ENCODE measurements at regions not wholly inside any gene's neighbourhood (a gene's known extent, or its start where the extent isn't known, plus 50 kb on each side); places are given as distances from the start of the nearest gene placed in this dataset.

DNA sequence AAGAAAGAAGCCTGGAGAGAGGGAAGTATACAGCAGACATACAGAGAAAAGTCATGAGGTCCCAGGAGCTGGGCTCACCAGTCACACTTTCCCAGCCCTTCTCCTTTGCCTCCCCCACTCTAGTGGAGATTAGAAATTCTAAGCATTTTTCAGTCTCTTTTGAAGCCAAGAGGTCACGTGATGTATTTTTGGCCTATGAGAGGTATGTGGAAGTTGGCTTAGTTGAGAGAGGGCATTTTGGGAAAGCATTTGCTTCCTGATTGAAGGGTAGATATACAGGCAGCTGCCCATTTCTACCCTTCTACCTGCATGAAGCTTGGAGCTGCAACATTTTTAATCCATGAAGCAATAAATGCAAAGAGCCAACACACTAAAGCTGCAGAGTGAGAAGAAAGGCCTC, 106.0 kb upstream of the TNFAIP3 start:
- DNase-seq, result no peak
- no peaks in the 10 kb centered on the region for H3K27me3 ChIP-seq (ENCODE audit: control insufficient read depth, insufficient read depth, low read length)
- Mint-ChIP-seq H3K27me3 (no peaks in the 10 kb centered on the region), H3K9me3 (peaks cover 0 to 2% (median 0%) of the 10 kb centered on the region in 7 donors), H3K4me1 (peaks cover 6 to 13% (median 9%) of the 10 kb centered on the region in 4 donors), H3K27ac (peak overlapping the region in 2 of 3 donors; percentile 26 to 78), H3K4me3 (no peak overlapping the region), H3K36me3 (no peaks in the 10 kb centered on the region)
- no peaks in the 10 kb centered on the region for H3K36me3 ChIP-seq (ENCODE audit: control insufficient read depth, insufficient read depth, low read length)
- H3K4me3 ChIP-seq (ENCODE audit: low read depth, low read length), result no peak overlapping the region
- H3K27ac ChIP-seq (ENCODE audit: insufficient read depth, low read length, poor library complexity, severe bottlenecking), result no peak overlapping the region
- H3K4me1 ChIP-seq (ENCODE audit: control insufficient read depth, insufficient read depth, low read length, poor library complexity, severe bottlenecking), result no peaks in the 10 kb centered on the region
- ATAC-seq (ENCODE audit: low read depth in 2 of 2), result no peak
- H3K9me3 ChIP-seq (ENCODE audit: control insufficient read depth in 2 of 2, low read length in 2 of 2), result no peaks in the 10 kb centered on the region

DNA sequence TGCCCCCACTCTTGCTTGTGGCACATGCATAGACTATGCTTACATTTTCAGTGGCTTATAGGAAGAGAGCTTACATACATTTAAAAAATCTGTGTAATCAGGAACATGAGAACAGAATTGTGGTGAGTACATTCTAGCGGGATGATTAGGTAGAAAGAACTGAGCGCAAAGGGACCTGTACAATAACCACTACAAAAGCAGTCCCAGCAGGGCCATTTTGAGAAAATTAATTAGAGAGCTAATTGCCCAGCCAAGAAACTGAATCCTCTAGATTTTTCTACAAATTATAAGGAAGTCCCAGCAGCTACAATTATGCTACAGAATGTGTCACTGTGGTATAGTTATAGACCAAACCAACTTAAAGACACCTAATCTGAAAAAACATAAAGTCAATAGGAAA, 105.6 kb upstream of the TNFAIP3 start:
- Mint-ChIP-seq H3K27ac (peak overlapping the region in 1 of 3 donors; percentile 78), H3K27me3 (no peaks in the 10 kb centered on the region), H3K4me1 (peaks cover 6 to 13% (median 9%) of the 10 kb centered on the region in 4 donors), H3K4me3 (no peak overlapping the region), H3K36me3 (no peaks in the 10 kb centered on the region), H3K9me3 (peaks cover 0 to 2% (median 0%) of the 10 kb centered on the region in 7 donors)
- no peaks in the 10 kb centered on the region for H3K27me3 ChIP-seq (ENCODE audit: control insufficient read depth, insufficient read depth, low read length)
- no peak overlapping the region for H3K27ac ChIP-seq (ENCODE audit: insufficient read depth, low read length, poor library complexity, severe bottlenecking)
- H3K36me3 ChIP-seq (ENCODE audit: control insufficient read depth, insufficient read depth, low read length), result no peaks in the 10 kb centered on the region
- H3K9me3 ChIP-seq (ENCODE audit: control insufficient read depth in 2 of 2, low read length in 2 of 2), result no peaks in the 10 kb centered on the region
- H3K4me1 ChIP-seq (ENCODE audit: control insufficient read depth, insufficient read depth, low read length, poor library complexity, severe bottlenecking), result no peaks in the 10 kb centered on the region
- H3K4me3 ChIP-seq (ENCODE audit: low read depth, low read length), result no peak overlapping the region
- DNase-seq (no peak), ATAC-seq (ENCODE audit: low read depth in 2 of 2) (no peak)

DNA sequence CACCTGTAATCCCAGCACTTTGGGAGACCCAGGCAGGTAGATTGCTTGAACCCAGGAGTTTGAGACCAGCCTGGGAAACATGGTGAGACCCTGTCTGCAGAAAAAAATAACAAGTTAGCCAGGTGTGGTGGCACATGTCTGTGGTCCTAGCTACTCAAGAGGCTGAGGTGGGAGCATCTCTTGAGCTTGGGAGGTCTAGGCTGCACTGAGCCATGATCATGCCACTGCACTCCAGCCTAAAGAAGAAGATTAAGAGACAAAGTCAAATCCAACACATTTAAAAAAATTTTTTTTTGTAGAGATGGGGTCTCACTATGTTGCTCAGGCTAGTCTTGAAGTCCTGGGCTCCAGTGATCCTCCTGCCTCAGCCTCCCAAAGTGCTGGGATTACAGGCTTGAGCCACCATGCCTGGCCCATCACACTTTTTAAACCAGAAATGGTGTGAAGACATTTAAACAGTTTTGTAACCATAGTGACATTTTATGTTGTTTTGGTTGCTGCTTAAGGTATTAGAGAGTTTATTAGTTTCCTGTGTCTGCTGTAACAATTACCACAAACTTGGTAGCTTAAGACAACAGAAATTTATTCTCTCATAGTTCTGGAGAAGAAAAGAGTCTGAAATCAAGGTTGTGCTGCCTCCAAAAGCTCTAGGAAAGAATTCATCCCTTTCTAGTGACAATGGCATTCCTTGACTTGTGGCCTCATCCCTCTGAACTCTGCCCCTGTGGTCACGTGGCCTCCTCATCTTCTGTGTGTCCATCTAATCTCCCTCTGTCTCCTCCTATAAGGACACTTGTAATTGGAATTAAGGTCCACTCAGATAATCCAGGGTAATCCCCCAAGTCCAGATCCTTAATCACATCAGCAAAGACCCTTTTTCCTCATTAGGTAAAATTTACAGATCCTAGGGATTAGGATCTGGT, 104.6 kb upstream of the TNFAIP3 start:
- ATAC-seq (ENCODE audit: low read depth in 2 of 2), result peak; percentile 31 to 34
- Mint-ChIP-seq H3K36me3 (no peaks in the 10 kb centered on the region), H3K27ac (peak overlapping the region in 1 of 3 donors; percentile 78)

DNA sequence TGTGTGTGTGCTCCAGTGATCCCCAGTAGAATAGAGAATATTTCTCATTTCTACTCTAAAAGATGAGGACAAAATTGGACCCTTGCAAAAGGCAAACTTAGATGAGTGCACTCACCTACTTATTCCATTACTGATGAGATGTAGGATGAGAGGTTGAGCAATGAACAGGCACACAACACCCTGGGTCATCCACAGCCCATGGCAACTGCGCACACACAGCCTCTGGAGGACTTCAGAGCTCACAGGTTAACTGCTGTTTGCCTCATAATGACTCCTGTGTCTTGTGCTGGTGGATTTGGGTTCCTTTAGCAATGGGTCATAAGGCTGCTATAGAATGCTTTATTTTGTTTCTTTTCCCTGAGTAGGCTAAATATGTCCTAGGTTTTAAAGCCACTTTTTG, 103.6 kb upstream of the TNFAIP3 start:
- H3K4me1 Mint-ChIP-seq, result peaks cover 13 to 24% (median 21%) of the 10 kb centered on the region in 4 donors
- DNase-seq, result no peak
- H3K36me3 Mint-ChIP-seq, result no peaks in the 10 kb centered on the region
- Histone ChIP-seq H3K27me3 (ENCODE audit: control insufficient read depth, insufficient read depth, low read length) (no peaks in the 10 kb centered on the region), H3K27ac (ENCODE audit: insufficient read depth, low read length, poor library complexity, severe bottlenecking) (no peak overlapping the region), H3K36me3 (ENCODE audit: control insufficient read depth, insufficient read depth, low read length) (no peaks in the 10 kb centered on the region), H3K4me3 (ENCODE audit: low read depth, low read length) (no peak overlapping the region), H3K9me3 (ENCODE audit: control insufficient read depth in 2 of 2, low read length in 2 of 2) (no peaks in the 10 kb centered on the region), H3K4me1 (ENCODE audit: control insufficient read depth, insufficient read depth, low read length, poor library complexity, severe bottlenecking) (peaks cover 9% of the 10 kb centered on the region)
- H3K27ac Mint-ChIP-seq, result no peak overlapping the region
- no peaks in the 10 kb centered on the region for H3K27me3 Mint-ChIP-seq
- no peak overlapping the region for H3K4me3 Mint-ChIP-seq
- H3K9me3 Mint-ChIP-seq, result peaks cover 0 to 2% (median 0%) of the 10 kb centered on the region in 7 donors
- ATAC-seq (ENCODE audit: low read depth in 2 of 2), result no peak

More for the DNA sequence above, 104.6 kb upstream of the TNFAIP3 start:
- Histone ChIP-seq H3K36me3 (ENCODE audit: control insufficient read depth, insufficient read depth, low read length) (no peaks in the 10 kb centered on the region), H3K4me3 (ENCODE audit: low read depth, low read length) (peak overlapping the region; percentile 9), H3K27ac (ENCODE audit: insufficient read depth, low read length, poor library complexity, severe bottlenecking) (no peak overlapping the region), H3K4me1 (ENCODE audit: control insufficient read depth, insufficient read depth, low read length, poor library complexity, severe bottlenecking) (no peaks in the 10 kb centered on the region), H3K9me3 (ENCODE audit: control insufficient read depth in 2 of 2, low read length in 2 of 2) (no peaks in the 10 kb centered on the region), H3K27me3 (ENCODE audit: control insufficient read depth, insufficient read depth, low read length) (no peaks in the 10 kb centered on the region)
- no peak overlapping the region for H3K4me3 Mint-ChIP-seq
- DNase-seq, result peak in 1 of 3 donors; percentile 39
- H3K4me1 Mint-ChIP-seq, result peaks cover 6 to 14% (median 11%) of the 10 kb centered on the region in 4 donors
- no peaks in the 10 kb centered on the region for H3K27me3 Mint-ChIP-seq
- peaks cover 0 to 2% (median 0%) of the 10 kb centered on the region in 7 donors for H3K9me3 Mint-ChIP-seq

DNA sequence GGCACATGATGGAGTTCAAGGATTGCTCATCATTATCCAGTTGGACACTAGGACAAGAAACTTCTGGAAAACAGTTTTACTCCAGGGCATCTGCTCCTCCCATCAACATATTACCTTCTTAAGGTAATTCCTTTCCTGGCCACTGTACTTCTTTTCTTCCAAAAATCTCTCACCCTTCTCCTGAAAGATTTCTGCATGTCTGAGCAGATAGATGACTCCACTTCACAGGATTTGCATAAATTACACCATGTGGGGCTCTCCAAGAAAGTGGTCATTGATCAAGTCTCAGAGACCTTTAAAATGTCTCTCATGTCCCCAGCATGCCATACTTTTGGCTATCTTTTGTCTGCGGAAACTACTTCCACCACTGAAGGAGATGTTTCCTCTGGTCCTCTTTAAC, 103.2 kb upstream of the TNFAIP3 start:
- DNase-seq, result no peak
- Histone ChIP-seq H3K4me1 (ENCODE audit: control insufficient read depth, insufficient read depth, low read length, poor library complexity, severe bottlenecking) (peaks cover 13% of the 10 kb centered on the region), H3K4me3 (ENCODE audit: low read depth, low read length) (no peak overlapping the region), H3K9me3 (ENCODE audit: control insufficient read depth in 2 of 2, low read length in 2 of 2) (no peaks in the 10 kb centered on the region), H3K27ac (ENCODE audit: insufficient read depth, low read length, poor library complexity, severe bottlenecking) (no peak overlapping the region), H3K27me3 (ENCODE audit: control insufficient read depth, insufficient read depth, low read length) (no peaks in the 10 kb centered on the region), H3K36me3 (ENCODE audit: control insufficient read depth, insufficient read depth, low read length) (no peaks in the 10 kb centered on the region)
- Mint-ChIP-seq H3K4me1 (peaks cover 14 to 29% (median 23%) of the 10 kb centered on the region in 4 donors), H3K27me3 (no peaks in the 10 kb centered on the region), H3K27ac (no peak overlapping the region), H3K4me3 (no peak overlapping the region), H3K36me3 (no peaks in the 10 kb centered on the region), H3K9me3 (peaks cover 0 to 2% (median 0%) of the 10 kb centered on the region in 7 donors)
- ATAC-seq (ENCODE audit: low read depth in 2 of 2), result no peak

DNA sequence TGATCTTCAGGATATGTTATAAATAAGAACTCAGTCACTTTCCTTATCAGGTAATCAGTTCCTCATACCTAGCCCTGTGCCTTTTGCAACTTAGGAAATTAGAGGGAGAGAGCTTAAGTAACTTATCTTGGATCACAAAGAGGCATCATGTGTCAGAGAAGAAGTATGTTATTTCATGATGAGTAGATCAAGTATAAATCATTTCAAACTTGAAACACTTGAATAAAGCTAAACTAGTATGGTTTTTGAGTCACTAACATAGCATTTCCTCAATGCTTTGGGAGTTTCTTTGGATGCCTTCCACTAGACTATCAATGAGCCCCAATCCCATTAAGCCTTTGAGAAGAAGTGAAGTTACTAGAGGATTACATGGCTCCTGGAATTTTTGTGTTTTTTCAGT, 102.6 kb upstream of the TNFAIP3 start:
- no peaks in the 10 kb centered on the region for H3K27me3 Mint-ChIP-seq

DNA sequence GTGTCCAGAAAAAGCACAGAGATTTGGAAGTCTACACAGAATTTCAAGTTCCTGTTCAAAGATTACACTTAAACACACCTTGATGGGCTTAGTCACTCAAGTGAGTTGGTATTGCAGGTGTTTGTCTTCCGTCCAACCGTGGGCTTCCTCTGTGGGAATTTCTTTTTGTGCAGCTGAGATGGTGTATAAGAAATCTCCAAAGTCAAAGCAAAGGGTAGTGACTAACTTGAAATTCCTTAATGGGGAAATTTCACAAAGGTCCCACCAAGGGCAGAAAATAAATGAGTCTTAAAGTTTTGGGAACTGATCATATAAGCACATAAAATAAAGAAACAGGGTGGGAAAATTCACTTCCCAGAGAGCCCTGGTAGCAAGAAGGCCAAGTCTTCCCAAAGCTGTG, 102.0 kb upstream of the TNFAIP3 start:
- peaks cover 15% of the 10 kb centered on the region for H3K4me1 ChIP-seq (ENCODE audit: control insufficient read depth, insufficient read depth, low read length, poor library complexity, severe bottlenecking)
- no peak overlapping the region for H3K27ac ChIP-seq (ENCODE audit: insufficient read depth, low read length, poor library complexity, severe bottlenecking)
- no peak for DNase-seq
- no peak overlapping the region for H3K27ac Mint-ChIP-seq
- H3K4me3 ChIP-seq (ENCODE audit: low read depth, low read length), result no peak overlapping the region
- H3K9me3 ChIP-seq (ENCODE audit: control insufficient read depth in 2 of 2, low read length in 2 of 2), result no peaks in the 10 kb centered on the region
- no peak for ATAC-seq (ENCODE audit: low read depth in 2 of 2)
- peaks cover 0 to 2% (median 0%) of the 10 kb centered on the region in 7 donors for H3K9me3 Mint-ChIP-seq
- no peaks in the 10 kb centered on the region for H3K36me3 Mint-ChIP-seq
- H3K27me3 Mint-ChIP-seq, result no peaks in the 10 kb centered on the region
- H3K4me1 Mint-ChIP-seq, result peaks cover 14 to 31% (median 23%) of the 10 kb centered on the region in 4 donors
- no peaks in the 10 kb centered on the region for H3K36me3 ChIP-seq (ENCODE audit: control insufficient read depth, insufficient read depth, low read length)
- no peaks in the 10 kb centered on the region for H3K27me3 ChIP-seq (ENCODE audit: control insufficient read depth, insufficient read depth, low read length)
- H3K4me3 Mint-ChIP-seq, result no peak overlapping the region

More for the DNA sequence above, 102.6 kb upstream of the TNFAIP3 start:
- DNase-seq (no peak), ATAC-seq (ENCODE audit: low read depth in 2 of 2) (no peak)
- H3K4me3 Mint-ChIP-seq, result no peak overlapping the region
- H3K9me3 Mint-ChIP-seq, result peaks cover 0 to 2% (median 0%) of the 10 kb centered on the region in 7 donors
- Histone ChIP-seq H3K27me3 (ENCODE audit: control insufficient read depth, insufficient read depth, low read length) (no peaks in the 10 kb centered on the region), H3K36me3 (ENCODE audit: control insufficient read depth, insufficient read depth, low read length) (no peaks in the 10 kb centered on the region), H3K4me1 (ENCODE audit: control insufficient read depth, insufficient read depth, low read length, poor library complexity, severe bottlenecking) (peaks cover 15% of the 10 kb centered on the region), H3K27ac (ENCODE audit: insufficient read depth, low read length, poor library complexity, severe bottlenecking) (no peak overlapping the region), H3K9me3 (ENCODE audit: control insufficient read depth in 2 of 2, low read length in 2 of 2) (no peaks in the 10 kb centered on the region), H3K4me3 (ENCODE audit: low read depth, low read length) (no peak overlapping the region)
- peaks cover 14 to 31% (median 23%) of the 10 kb centered on the region in 4 donors for H3K4me1 Mint-ChIP-seq
- no peak overlapping the region for H3K27ac Mint-ChIP-seq
- no peaks in the 10 kb centered on the region for H3K36me3 Mint-ChIP-seq
